CD4-positive, alpha-beta memory T cell (primary cell): ENCODE measurements at regions not wholly inside any gene's neighbourhood (a gene's known extent, or its start where the extent isn't known, plus 50 kb on each side); places are given as distances from the start of the nearest gene placed in this dataset.

ENCODE experiments used
- CTCF ChIA-PET: fragments of 350-600 bp; sonication (Branson Sonifier 250); formaldehyde crosslinking; loops from one replicate; lab custom pipeline; 2021; ENCODE audit warnings: inconsistent platforms; ENCODE audit not compliant: partially characterized antibody; lab: Charles Lee
- POLR2A ChIA-PET: fragments of 350-600 bp; sonication (Branson Sonifier 250); formaldehyde crosslinking; loops from one replicate; lab custom pipeline; 2021; ENCODE audit not compliant: partially characterized antibody; lab: Charles Lee
- DNase-seq, 5 donors: peaks; one replicate each; pipeline versions ENCODE4 v3.0.0 to v3.0.0-alpha.2; 2020 to 2022; ENCODE audit warnings: mixed read lengths in 1 of 5
- H3K27ac ChIP-seq: one replicate; pipeline ENCODE4 v1.7.0; 2013; ENCODE audit warnings: low read depth, low read length
- H3K27me3 ChIP-seq: 2 replicates; pipeline ENCODE4 v1.7.0; 2013; ENCODE audit warnings: mild to moderate bottlenecking, low read length, moderate library complexity; ENCODE audit not compliant: insufficient read depth
- H3K36me3 ChIP-seq: 2 replicates; pipeline ENCODE4 v1.7.0; 2013; ENCODE audit warnings: mild to moderate bottlenecking, low read length, moderate library complexity; ENCODE audit not compliant: insufficient read depth
- H3K4me1 ChIP-seq: 2 replicates; pipeline ENCODE4 v1.7.0; 2013; ENCODE audit warnings: mild to moderate bottlenecking, low read length, moderate library complexity; ENCODE audit not compliant: insufficient read depth
- H3K4me3 ChIP-seq, 2 donors: one replicate each; pipeline ENCODE4 v1.7.0; 2013; ENCODE audit warnings: low read length in 2 of 2, mild to moderate bottlenecking in 1 of 2
- H3K9me3 ChIP-seq, 2 donors: one replicate each; pipeline ENCODE4 v1.7.0; 2013; ENCODE audit warnings: low read length in 2 of 2, control low read depth in 1 of 2; ENCODE audit not compliant: control insufficient read depth in 1 of 2
- H3K27ac Mint-ChIP-seq, 7 donors: one replicate each; pipeline ENCODE4 v1.8.0; 2020 to 2021; ENCODE audit warnings: mixed read lengths in 7 of 7, mild to moderate bottlenecking in 6 of 7, inconsistent platforms in 3 of 7, moderate library complexity in 3 of 7
- H3K27me3 Mint-ChIP-seq, 2 donors: one replicate each; pipeline ENCODE4 v1.8.0; 2020 to 2021; ENCODE audit warnings: mixed read lengths in 2 of 2
- H3K36me3 Mint-ChIP-seq, 2 donors: one replicate each; pipeline ENCODE4 v1.8.0; 2020 to 2021; ENCODE audit warnings: mixed read lengths in 2 of 2, inconsistent platforms in 1 of 2, mild to moderate bottlenecking in 1 of 2
- H3K4me1 Mint-ChIP-seq, 4 donors: one replicate each; pipeline ENCODE4 v1.8.0; 2020 to 2021; ENCODE audit warnings: mixed read lengths in 4 of 4, mild to moderate bottlenecking in 1 of 4
- H3K4me3 Mint-ChIP-seq, 8 donors: one replicate each; pipeline ENCODE4 v1.8.0; 2020 to 2021; ENCODE audit warnings: mixed read lengths in 8 of 8, mild to moderate bottlenecking in 7 of 8, moderate library complexity in 6 of 8, inconsistent platforms in 3 of 8
- H3K9me3 Mint-ChIP-seq, 8 donors: one replicate each; pipeline ENCODE4 v1.8.0; 2020 to 2021; ENCODE audit warnings: mixed read lengths in 8 of 8, mild to moderate bottlenecking in 5 of 8, inconsistent platforms in 3 of 8, moderate library complexity in 1 of 8
- intact Hi-C: fragments of 100-400 bp; cut with micrococcal nuclease; formaldehyde crosslinking; loops from one replicate; pipeline ENCODE4 v1.15.1; 2023

GRCh38 chr2:238521870-238522269, 95.1 kb downstream of the ASB1 start:
- Histone ChIP-seq H3K4me1 (no peaks in the 10 kb centered on the region), H3K27ac (no peak overlapping the region), H3K4me3 (no peak overlapping the region), H3K27me3 (no peaks in the 10 kb centered on the region), H3K36me3 (no peaks in the 10 kb centered on the region), H3K9me3 (peaks cover 0 to 8% of the 10 kb centered on the region in 2 donors)
- intact Hi-C loops: no loop called here
- DNase-seq: no peak
- Mint-ChIP-seq H3K4me1 (no peaks in the 10 kb centered on the region), H3K9me3 (peaks cover 0 to 14% (median 8%) of the 10 kb centered on the region in 8 donors), H3K27ac (no peak overlapping the region), H3K4me3 (no peak overlapping the region), H3K27me3 (peaks cover 3 to 5% of the 10 kb centered on the region in 2 donors), H3K36me3 (peaks cover 0 to 10% of the 10 kb centered on the region in 2 donors)
- POLR2A ChIA-PET: no interaction called here
- CTCF ChIA-PET: no interaction called here

GRCh38 chr2:238523158-238524110, 96.7 kb downstream of the ASB1 start:
- no peak overlapping the region for H3K4me3 ChIP-seq

GRCh38 chr2:238524426-238524983, 97.8 kb downstream of the ASB1 start:
- H3K4me3 ChIP-seq: no peak overlapping the region
- Mint-ChIP-seq H3K4me1 (no peaks in the 10 kb centered on the region), H3K4me3 (no peak overlapping the region), H3K36me3 (peaks cover 0 to 1% of the 10 kb centered on the region in 2 donors), H3K27ac (no peak overlapping the region), H3K9me3 (peaks cover 0 to 4% (median under 1%) of the 10 kb centered on the region in 8 donors), H3K27me3 (peaks cover 5 to 7% of the 10 kb centered on the region in 2 donors)
- DNase-seq: no peak
- ChIA-PET CTCF (no interaction called here), POLR2A (no interaction called here)
- no peaks in the 10 kb centered on the region for H3K4me1 ChIP-seq
- no peaks in the 10 kb centered on the region for H3K36me3 ChIP-seq
- no peaks in the 10 kb centered on the region for H3K9me3 ChIP-seq
- no peak overlapping the region for H3K27ac ChIP-seq
- no peaks in the 10 kb centered on the region for H3K27me3 ChIP-seq
- intact Hi-C loops: no loop called here

More at GRCh38 chr2:238523158-238524110, 96.7 kb downstream of the ASB1 start:
- POLR2A ChIA-PET: no interaction called here
- DNase-seq: no peak
- Mint-ChIP-seq H3K27me3 (peaks cover 5 to 7% of the 10 kb centered on the region in 2 donors), H3K4me3 (no peak overlapping the region), H3K27ac (no peak overlapping the region), H3K36me3 (peaks cover 0 to 4% of the 10 kb centered on the region in 2 donors), H3K4me1 (no peaks in the 10 kb centered on the region), H3K9me3 (peaks cover 0 to 1% (median 0%) of the 10 kb centered on the region in 8 donors)
- Histone ChIP-seq H3K36me3 (no peaks in the 10 kb centered on the region), H3K27ac (no peak overlapping the region), H3K4me1 (no peaks in the 10 kb centered on the region), H3K27me3 (no peaks in the 10 kb centered on the region), H3K9me3 (no peaks in the 10 kb centered on the region)
- intact Hi-C loops: no loop called here
- CTCF ChIA-PET: no interaction called here

GRCh38 chr2:238525990-238526389, 99.3 kb downstream of the ASB1 start:
- CTCF ChIA-PET: no interaction called here
- Mint-ChIP-seq H3K36me3 (peaks cover 2 to 6% of the 10 kb centered on the region in 2 donors), H3K9me3 (peaks cover 2 to 16% (median 7%) of the 10 kb centered on the region in 8 donors), H3K27ac (no peak overlapping the region), H3K4me1 (no peaks in the 10 kb centered on the region), H3K4me3 (no peak overlapping the region), H3K27me3 (peaks cover 5 to 7% of the 10 kb centered on the region in 2 donors)
- H3K27ac ChIP-seq: no peak overlapping the region
- H3K4me1 ChIP-seq: no peaks in the 10 kb centered on the region
- intact Hi-C loops: no loop called here
- DNase-seq: no peak
- H3K4me3 ChIP-seq: no peak overlapping the region
- no peaks in the 10 kb centered on the region for H3K36me3 ChIP-seq
- peaks cover 0 to under 1% of the 10 kb centered on the region in 2 donors for H3K9me3 ChIP-seq
- no peaks in the 10 kb centered on the region for H3K27me3 ChIP-seq
- POLR2A ChIA-PET: no interaction called here

GRCh38 chr2:238527565-238527964, 100.8 kb downstream of the ASB1 start:
- no peak overlapping the region for H3K27ac ChIP-seq
- no peaks in the 10 kb centered on the region for H3K4me1 Mint-ChIP-seq
- H3K4me3 Mint-ChIP-seq: no peak overlapping the region
- no peaks in the 10 kb centered on the region for H3K27me3 ChIP-seq
- H3K27me3 Mint-ChIP-seq: peaks cover 5 to 7% of the 10 kb centered on the region in 2 donors
- H3K9me3 Mint-ChIP-seq: peaks cover 4 to 32% (median 22%) of the 10 kb centered on the region in 8 donors
- H3K9me3 ChIP-seq: peaks cover 0 to 8% of the 10 kb centered on the region in 2 donors
- DNase-seq: no peak
- ChIA-PET CTCF (no interaction called here), POLR2A (no interaction called here)
- no peaks in the 10 kb centered on the region for H3K4me1 ChIP-seq
- no peaks in the 10 kb centered on the region for H3K36me3 ChIP-seq
- intact Hi-C loops: no loop called here
- H3K27ac Mint-ChIP-seq: no peak overlapping the region
- H3K4me3 ChIP-seq: no peak overlapping the region
- H3K36me3 Mint-ChIP-seq: peaks cover 9 to 13% of the 10 kb centered on the region in 2 donors

- Histone ChIP-seq H3K9me3 (peaks cover 0 to 8% of the 10 kb centered on the region in 2 donors), H3K4me3 (no peak overlapping the region), H3K27ac (no peak overlapping the region), H3K36me3 (no peaks in the 10 kb centered on the region), H3K4me1 (no peaks in the 10 kb centered on the region), H3K27me3 (no peaks in the 10 kb centered on the region)
- peaks cover 9 to 13% of the 10 kb centered on the region in 2 donors for H3K36me3 Mint-ChIP-seq
- ChIA-PET POLR2A (no interaction called here), CTCF (no interaction called here)
- no peaks in the 10 kb centered on the region for H3K4me1 Mint-ChIP-seq
- peaks cover 5 to 8% of the 10 kb centered on the region in 2 donors for H3K27me3 Mint-ChIP-seq
- H3K27ac Mint-ChIP-seq: no peak overlapping the region
- peaks cover 4 to 39% (median 24%) of the 10 kb centered on the region in 8 donors for H3K9me3 Mint-ChIP-seq
- no peak for DNase-seq
- no peak overlapping the region for H3K4me3 Mint-ChIP-seq
- intact Hi-C loops: no loop called here
Measured at GRCh38 chr2:238528953-238529781, 102.4 kb downstream of the ASB1 start.
